ENCODE measurements at regions not wholly inside any gene's neighbourhood (a gene's known extent, or its start where the extent isn't known, plus 50 kb on each side); places are given as distances from the start of the nearest gene placed in this dataset.

GRCh38 chr3:89584398-89584797 lies 477.0 kb downstream of the EPHA3 start:
- no peak for TF ChIP-seq CTCF (IDR thresholded peaks at IDR 0.05)
- TF ChIP-seq EZH2 (IDR thresholded peaks at IDR 0.05; ENCODE audit: borderline replicate concordance, insufficient read depth, low read depth, low read length, poor library complexity, severe bottlenecking) = no peak
